ENCODE measurements at regions not wholly inside any gene's neighbourhood (a gene's known extent, or its start where the extent isn't known, plus 50 kb on each side); places are given as distances from the start of the nearest gene placed in this dataset.

GRCh38 chr5:74250304-74251102, 390.0 kb downstream of the ENC1 start:
- TF ChIP-seq, protein P1, sequence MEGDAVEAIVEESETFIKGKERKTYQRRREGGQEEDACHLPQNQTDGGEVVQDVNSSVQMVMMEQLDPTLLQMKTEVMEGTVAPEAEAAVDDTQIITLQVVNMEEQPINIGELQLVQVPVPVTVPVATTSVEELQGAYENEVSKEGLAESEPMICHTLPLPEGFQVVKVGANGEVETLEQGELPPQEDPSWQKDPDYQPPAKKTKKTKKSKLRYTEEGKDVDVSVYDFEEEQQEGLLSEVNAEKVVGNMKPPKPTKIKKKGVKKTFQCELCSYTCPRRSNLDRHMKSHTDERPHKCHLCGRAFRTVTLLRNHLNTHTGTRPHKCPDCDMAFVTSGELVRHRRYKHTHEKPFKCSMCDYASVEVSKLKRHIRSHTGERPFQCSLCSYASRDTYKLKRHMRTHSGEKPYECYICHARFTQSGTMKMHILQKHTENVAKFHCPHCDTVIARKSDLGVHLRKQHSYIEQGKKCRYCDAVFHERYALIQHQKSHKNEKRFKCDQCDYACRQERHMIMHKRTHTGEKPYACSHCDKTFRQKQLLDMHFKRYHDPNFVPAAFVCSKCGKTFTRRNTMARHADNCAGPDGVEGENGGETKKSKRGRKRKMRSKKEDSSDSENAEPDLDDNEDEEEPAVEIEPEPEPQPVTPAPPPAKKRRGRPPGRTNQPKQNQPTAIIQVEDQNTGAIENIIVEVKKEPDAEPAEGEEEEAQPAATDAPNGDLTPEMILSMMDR (IDR thresholded peaks at IDR 0.05; ENCODE audit: unreplicated experiment): no peak
- no peaks in the 10 kb centered on the region for H3K36me3 Mint-ChIP-seq (ENCODE audit: insufficient read depth)
- no peak overlapping the region for H3K27ac Mint-ChIP-seq
- no peak overlapping the region for H3K4me3 Mint-ChIP-seq (ENCODE audit: low read depth)
- no peaks in the 10 kb centered on the region for H3K27me3 Mint-ChIP-seq
- no peaks in the 10 kb centered on the region for H3K9me3 Mint-ChIP-seq (ENCODE audit: low read depth)
- no peak for DNase-seq (ENCODE audit: low spot score, unreplicated experiment)
- H3K4me1 Mint-ChIP-seq (ENCODE audit: low read depth): peaks cover 8% of the 10 kb centered on the region

DNA sequence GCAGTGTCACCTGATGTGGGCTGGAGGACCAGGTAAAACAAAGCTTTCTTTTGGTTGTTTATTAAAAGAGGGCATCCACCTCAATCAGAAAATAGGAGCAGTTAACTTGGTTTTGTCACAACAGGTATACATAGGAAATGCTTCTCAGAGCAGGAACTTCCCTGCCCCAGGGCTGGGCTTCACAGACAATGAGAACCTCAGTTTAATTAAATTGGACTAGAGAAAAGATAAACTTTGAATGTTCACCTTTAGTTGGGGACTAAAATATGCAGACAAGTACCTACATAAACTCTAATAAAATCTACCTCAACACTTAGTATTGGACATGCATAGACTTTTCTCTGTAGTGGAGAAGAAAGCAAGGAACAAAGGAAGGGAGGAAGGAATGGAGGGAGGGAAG, 392.0 kb downstream of the ENC1 start:
- no peaks in the 10 kb centered on the region for H3K9me3 Mint-ChIP-seq (ENCODE audit: low read depth)
- no peaks in the 10 kb centered on the region for H3K27me3 Mint-ChIP-seq
- TF ChIP-seq, protein P1 (IDR thresholded peaks at IDR 0.05; ENCODE audit: unreplicated experiment): no peak
- H3K27ac Mint-ChIP-seq: no peak overlapping the region
- peaks cover 8% of the 10 kb centered on the region for H3K4me1 Mint-ChIP-seq (ENCODE audit: low read depth)
- no peaks in the 10 kb centered on the region for H3K36me3 Mint-ChIP-seq (ENCODE audit: insufficient read depth)
- no peak for DNase-seq (ENCODE audit: low spot score, unreplicated experiment)
- no peak overlapping the region for H3K4me3 Mint-ChIP-seq (ENCODE audit: low read depth)

- TF ChIP-seq, protein P1 (IDR thresholded peaks at IDR 0.05; ENCODE audit: unreplicated experiment): no peak
- Mint-ChIP-seq H3K36me3 (ENCODE audit: insufficient read depth) (no peaks in the 10 kb centered on the region), H3K4me1 (ENCODE audit: low read depth) (peaks cover 5% of the 10 kb centered on the region), H3K9me3 (ENCODE audit: low read depth) (no peaks in the 10 kb centered on the region), H3K27ac (no peak overlapping the region), H3K4me3 (ENCODE audit: low read depth) (no peak overlapping the region), H3K27me3 (no peaks in the 10 kb centered on the region)
- no peak for DNase-seq (ENCODE audit: low spot score, unreplicated experiment)
Measured at GRCh38 chr5:74244406-74244805, 396.1 kb downstream of the ENC1 start.

GRCh38 chr5:74243634-74244033, 396.9 kb downstream of the ENC1 start:
- TF ChIP-seq, protein P1 (IDR thresholded peaks at IDR 0.05; ENCODE audit: unreplicated experiment): no peak
- no peaks in the 10 kb centered on the region for H3K27me3 Mint-ChIP-seq
- H3K9me3 Mint-ChIP-seq (ENCODE audit: low read depth): no peaks in the 10 kb centered on the region
- no peaks in the 10 kb centered on the region for H3K36me3 Mint-ChIP-seq (ENCODE audit: insufficient read depth)
- no peak overlapping the region for H3K27ac Mint-ChIP-seq
- DNase-seq (ENCODE audit: low spot score, unreplicated experiment): no peak
- H3K4me3 Mint-ChIP-seq (ENCODE audit: low read depth): no peak overlapping the region
- H3K4me1 Mint-ChIP-seq (ENCODE audit: low read depth): peaks cover 5% of the 10 kb centered on the region

- H3K27me3 Mint-ChIP-seq: no peaks in the 10 kb centered on the region
- H3K4me1 Mint-ChIP-seq (ENCODE audit: low read depth): peaks cover 5% of the 10 kb centered on the region
- DNase-seq (ENCODE audit: low spot score, unreplicated experiment): no peak
- no peaks in the 10 kb centered on the region for H3K9me3 Mint-ChIP-seq (ENCODE audit: low read depth)
- no peaks in the 10 kb centered on the region for H3K36me3 Mint-ChIP-seq (ENCODE audit: insufficient read depth)
- TF ChIP-seq, protein P1 (IDR thresholded peaks at IDR 0.05; ENCODE audit: unreplicated experiment): no peak
- no peak overlapping the region for H3K27ac Mint-ChIP-seq
- no peak overlapping the region for H3K4me3 Mint-ChIP-seq (ENCODE audit: low read depth)
Measured at GRCh38 chr5:74242516-74242915, 398.0 kb downstream of the ENC1 start.
